Astrocyte (in vitro differentiated cells and primary cell): ENCODE measurements at regions not wholly inside any gene's neighbourhood (a gene's known extent, or its start where the extent isn't known, plus 50 kb on each side); places are given as distances from the start of the nearest gene placed in this dataset.

Experiments
- DNase-seq: peaks from one replicate; pipeline ENCODE4 v3.0.0-alpha.2; 2010; ENCODE audit warnings: low read depth
- FAIRE-seq: peaks from 2 replicates; lab custom pipeline; 2011; peaks lifted over from hg19 to GRCh38; lab: Jason Lieb, UNC
- H2AFZ ChIP-seq: 2 replicates; pipeline ENCODE4 v1.6.0; 2012; ENCODE audit warnings: low read depth, low read length, inconsistent platforms
- H3K27ac ChIP-seq: 2 replicates; pipeline ENCODE4 v1.5.1; 2011; ENCODE audit warnings: low read depth, low read length, inconsistent platforms
- H3K27me3 ChIP-seq: 2 replicates; pipeline ENCODE4 v1.6.0; 2011; ENCODE audit warnings: low read length, inconsistent platforms; ENCODE audit not compliant: insufficient read depth
- H3K36me3 ChIP-seq: 2 replicates; pipeline ENCODE4 v1.5.1; 2011; ENCODE audit warnings: low read length, inconsistent platforms; ENCODE audit not compliant: insufficient read depth
- H3K4me1 ChIP-seq: 2 replicates; pipeline ENCODE4 v1.5.1; 2011; ENCODE audit warnings: low read length, inconsistent platforms; ENCODE audit not compliant: insufficient read depth
- H3K4me2 ChIP-seq: 2 replicates; pipeline ENCODE4 v1.6.0; 2012; ENCODE audit warnings: low read length, inconsistent platforms
- H3K4me3 ChIP-seq: 2 replicates; pipeline ENCODE4 v1.5.1; 2011; ENCODE audit warnings: low read depth, mild to moderate bottlenecking, low read length, inconsistent platforms; ENCODE audit not compliant: insufficient read depth
- H3K79me2 ChIP-seq: 2 replicates; pipeline ENCODE4 v1.6.0; 2012; ENCODE audit warnings: mild to moderate bottlenecking, low read length, inconsistent platforms; ENCODE audit not compliant: insufficient read depth
- H3K9ac ChIP-seq: 2 replicates; pipeline ENCODE4 v1.6.0; 2012; ENCODE audit warnings: mild to moderate bottlenecking, low read length, inconsistent platforms
- H3K9me3 ChIP-seq: 2 replicates; pipeline ENCODE4 v1.5.1; 2012; ENCODE audit warnings: low read depth, mild to moderate bottlenecking, low read length, inconsistent platforms; ENCODE audit not compliant: insufficient read depth
- H4K20me1 ChIP-seq: 2 replicates; pipeline ENCODE4 v1.6.0; 2012; ENCODE audit warnings: low read length, inconsistent platforms; ENCODE audit not compliant: insufficient read depth
- H3K27ac Mint-ChIP-seq: one replicate; pipeline ENCODE4 v1.8.0; 2021; ENCODE audit warnings: mild to moderate bottlenecking, mixed read lengths; ENCODE audit not compliant: unreplicated experiment
- H3K27me3 Mint-ChIP-seq: one replicate; pipeline ENCODE4 v1.8.0; 2021; ENCODE audit warnings: low read depth, mixed read lengths; ENCODE audit not compliant: unreplicated experiment
- H3K36me3 Mint-ChIP-seq: one replicate; pipeline ENCODE4 v1.8.0; 2021; ENCODE audit warnings: low read depth, mixed read lengths; ENCODE audit not compliant: unreplicated experiment
- H3K4me1 Mint-ChIP-seq: one replicate; pipeline ENCODE4 v1.8.0; 2021; ENCODE audit warnings: low read depth, mixed read lengths; ENCODE audit not compliant: unreplicated experiment
- H3K4me3 Mint-ChIP-seq: one replicate; pipeline ENCODE4 v1.8.0; 2021; ENCODE audit warnings: mild to moderate bottlenecking, moderate library complexity, mixed read lengths; ENCODE audit not compliant: unreplicated experiment
- H3K9me3 Mint-ChIP-seq: one replicate; pipeline ENCODE4 v1.8.0; 2021; ENCODE audit warnings: mild to moderate bottlenecking, mixed read lengths; ENCODE audit not compliant: unreplicated experiment
- EZH2 ChIP-seq: IDR thresholded peaks from 2 replicates; pipeline ENCODE4 v1.6.1; 2012; ENCODE audit warnings: mild to moderate bottlenecking, low read length, inconsistent platforms; ENCODE audit not compliant: insufficient read depth
- TF ChIP-seq, protein P1 (sequence below): IDR thresholded peaks from 2 replicates; pipeline ENCODE4 v1.5.1; 2011; ENCODE audit warnings: low read depth, mild to moderate bottlenecking, inconsistent platforms, low read length, moderate library complexity; ENCODE audit not compliant: insufficient read depth

DNA sequence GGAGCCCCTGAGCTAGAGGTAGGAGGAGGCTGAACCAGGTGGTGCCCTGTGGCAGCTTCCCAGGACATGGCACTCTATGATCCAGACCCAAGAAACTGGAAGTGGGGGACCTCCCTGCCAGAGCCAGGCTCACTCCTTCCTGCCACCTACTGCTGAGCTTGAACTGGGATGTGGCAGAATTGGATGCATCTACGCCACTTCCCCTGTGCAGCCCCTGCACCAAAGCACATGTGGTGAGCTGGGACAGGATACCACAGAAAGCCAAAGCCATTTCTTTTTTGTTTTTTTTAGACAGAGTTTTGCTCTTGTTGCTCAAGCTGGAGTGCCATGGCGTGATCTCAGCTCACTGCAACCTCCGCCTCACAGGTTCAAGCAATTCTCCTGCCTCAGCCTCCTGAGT lies 518.0 kb upstream of the PPP2R3A start:
- no peak overlapping the region for H3K4me2 ChIP-seq
- TF ChIP-seq EZH2: no peak
- TF ChIP-seq, protein P1, sequence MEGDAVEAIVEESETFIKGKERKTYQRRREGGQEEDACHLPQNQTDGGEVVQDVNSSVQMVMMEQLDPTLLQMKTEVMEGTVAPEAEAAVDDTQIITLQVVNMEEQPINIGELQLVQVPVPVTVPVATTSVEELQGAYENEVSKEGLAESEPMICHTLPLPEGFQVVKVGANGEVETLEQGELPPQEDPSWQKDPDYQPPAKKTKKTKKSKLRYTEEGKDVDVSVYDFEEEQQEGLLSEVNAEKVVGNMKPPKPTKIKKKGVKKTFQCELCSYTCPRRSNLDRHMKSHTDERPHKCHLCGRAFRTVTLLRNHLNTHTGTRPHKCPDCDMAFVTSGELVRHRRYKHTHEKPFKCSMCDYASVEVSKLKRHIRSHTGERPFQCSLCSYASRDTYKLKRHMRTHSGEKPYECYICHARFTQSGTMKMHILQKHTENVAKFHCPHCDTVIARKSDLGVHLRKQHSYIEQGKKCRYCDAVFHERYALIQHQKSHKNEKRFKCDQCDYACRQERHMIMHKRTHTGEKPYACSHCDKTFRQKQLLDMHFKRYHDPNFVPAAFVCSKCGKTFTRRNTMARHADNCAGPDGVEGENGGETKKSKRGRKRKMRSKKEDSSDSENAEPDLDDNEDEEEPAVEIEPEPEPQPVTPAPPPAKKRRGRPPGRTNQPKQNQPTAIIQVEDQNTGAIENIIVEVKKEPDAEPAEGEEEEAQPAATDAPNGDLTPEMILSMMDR: no peak
- no peak overlapping the region for H3K4me3 ChIP-seq
- Mint-ChIP-seq H3K27ac (no peak overlapping the region), H3K4me3 (no peak overlapping the region), H3K9me3 (peaks cover 4% of the 10 kb centered on the region), H3K4me1 (no peaks in the 10 kb centered on the region), H3K27me3 (peaks cover 26% of the 10 kb centered on the region), H3K36me3 (no peaks in the 10 kb centered on the region)
- H3K27me3 ChIP-seq: no peaks in the 10 kb centered on the region
- FAIRE-seq (no peak), DNase-seq (no peak)
- H3K4me1 ChIP-seq: no peaks in the 10 kb centered on the region
- H3K79me2 ChIP-seq: no peaks in the 10 kb centered on the region
- H3K9me3 ChIP-seq: no peaks in the 10 kb centered on the region
- no peak overlapping the region for H2AFZ ChIP-seq
- H3K27ac ChIP-seq: no peak overlapping the region
- no peak overlapping the region for H3K9ac ChIP-seq
- no peaks in the 10 kb centered on the region for H3K36me3 ChIP-seq
- H4K20me1 ChIP-seq: no peaks in the 10 kb centered on the region

DNA sequence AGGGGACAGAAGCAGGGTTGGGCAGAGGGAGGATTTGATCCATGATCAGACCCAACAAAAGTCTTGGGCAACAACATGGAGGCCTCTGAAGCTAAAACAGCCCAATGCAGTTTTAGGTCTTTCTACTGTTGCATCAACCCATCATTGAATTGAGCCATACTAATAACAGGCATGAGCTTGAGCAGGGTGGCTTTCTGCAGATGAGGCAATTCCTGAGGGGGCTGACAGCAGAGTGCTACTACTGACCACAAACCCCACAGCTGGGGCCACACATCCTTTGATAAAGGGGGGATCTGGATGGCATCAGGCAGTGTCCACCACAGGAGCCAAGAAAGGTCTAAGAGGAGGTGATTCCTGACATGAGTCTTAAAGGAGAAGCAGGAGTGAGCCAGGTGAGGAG lies 517.0 kb upstream of the PPP2R3A start:
- Histone ChIP-seq H3K4me3 (no peak overlapping the region), H3K9ac (no peak overlapping the region), H3K27ac (no peak overlapping the region), H4K20me1 (no peaks in the 10 kb centered on the region), H3K79me2 (no peaks in the 10 kb centered on the region), H3K4me2 (no peak overlapping the region), H3K4me1 (no peaks in the 10 kb centered on the region), H2AFZ (no peak overlapping the region), H3K9me3 (no peaks in the 10 kb centered on the region), H3K36me3 (no peaks in the 10 kb centered on the region), H3K27me3 (no peaks in the 10 kb centered on the region)
- DNase-seq: no peak
- Mint-ChIP-seq H3K4me3 (no peak overlapping the region), H3K9me3 (peaks cover 4% of the 10 kb centered on the region), H3K36me3 (no peaks in the 10 kb centered on the region), H3K4me1 (no peaks in the 10 kb centered on the region), H3K27me3 (peaks cover 31% of the 10 kb centered on the region), H3K27ac (no peak overlapping the region)
- FAIRE-seq: no peak
- TF ChIP-seq, protein P1: no peak
- TF ChIP-seq EZH2: no peak

DNA sequence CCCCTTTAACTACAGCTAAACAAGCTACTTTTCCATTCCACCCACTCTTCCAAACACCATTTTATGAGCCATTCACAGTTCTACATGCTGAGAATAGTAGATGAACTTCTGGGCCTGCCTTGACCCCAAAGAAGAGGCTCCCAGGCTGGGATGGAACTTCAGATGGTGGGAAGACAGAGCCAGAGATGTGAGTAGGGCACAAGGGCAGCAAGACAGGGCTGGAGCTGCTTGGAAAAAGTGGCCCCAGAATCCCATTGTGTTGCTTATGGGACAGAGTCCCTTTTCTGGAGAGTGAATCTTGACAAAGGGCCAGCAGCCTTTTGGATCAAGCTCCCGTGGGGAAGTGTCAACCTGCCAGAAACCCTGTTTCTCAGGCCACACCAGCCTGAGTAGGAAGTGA lies 516.5 kb upstream of the PPP2R3A start:
- Histone ChIP-seq H4K20me1 (no peaks in the 10 kb centered on the region), H3K27ac (no peak overlapping the region), H3K9me3 (no peaks in the 10 kb centered on the region), H3K4me3 (no peak overlapping the region), H3K79me2 (no peaks in the 10 kb centered on the region), H3K36me3 (no peaks in the 10 kb centered on the region), H3K27me3 (no peaks in the 10 kb centered on the region), H3K9ac (no peak overlapping the region), H3K4me1 (no peaks in the 10 kb centered on the region), H2AFZ (no peak overlapping the region), H3K4me2 (no peak overlapping the region)
- no peak overlapping the region for H3K27ac Mint-ChIP-seq
- peaks cover 4% of the 10 kb centered on the region for H3K9me3 Mint-ChIP-seq
- H3K4me1 Mint-ChIP-seq: no peaks in the 10 kb centered on the region
- no peak overlapping the region for H3K4me3 Mint-ChIP-seq
- FAIRE-seq (no peak), DNase-seq (no peak)
- H3K36me3 Mint-ChIP-seq: no peaks in the 10 kb centered on the region
- no peak for TF ChIP-seq EZH2
- TF ChIP-seq, protein P1: no peak
- peaks cover 30% of the 10 kb centered on the region for H3K27me3 Mint-ChIP-seq
